ENCODE measurements at regions not wholly inside any gene's neighbourhood (a gene's known extent, or its start where the extent isn't known, plus 50 kb on each side); places are given as distances from the start of the nearest gene placed in this dataset.

DNA sequence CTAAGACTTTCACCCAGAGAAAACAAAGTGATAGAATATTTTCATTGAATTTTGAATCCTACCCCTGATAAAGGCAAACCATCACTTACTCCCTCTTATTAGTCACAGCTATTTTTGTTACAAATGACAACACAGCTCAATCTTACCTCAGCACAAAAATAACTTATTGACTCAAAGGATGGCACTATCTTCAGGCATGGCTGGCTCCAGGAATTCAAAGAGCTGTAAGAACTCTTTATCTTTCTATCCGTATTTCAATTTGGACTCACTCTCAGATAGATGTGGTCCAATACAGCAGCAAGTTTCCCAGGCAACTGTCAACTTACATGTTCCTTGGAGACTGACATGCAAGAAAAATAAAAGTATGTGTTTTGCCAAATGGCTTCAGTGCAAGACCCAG is 709.4 kb upstream of the MDGA2 start:
- CTCF ChIA-PET = no interaction called here
- no peak for TF ChIP-seq EGR2 (tag by site-specific recombination; IDR thresholded peaks at IDR 0.05; ENCODE audit: low read depth)
- Histone ChIP-seq H3K27ac (ENCODE audit: extremely low read depth, low read depth, low read length) (no peak overlapping the region), H3K4me1 (ENCODE audit: control insufficient read depth, insufficient read depth, low read length) (no peaks in the 10 kb centered on the region), H3K9me3 (ENCODE audit: control insufficient read depth, insufficient read depth, low read depth, low read length) (no peaks in the 10 kb centered on the region), H3K36me3 (ENCODE audit: control insufficient read depth in 2 of 2, insufficient read depth in 1 of 2, low read length in 2 of 2) (no peaks in the 10 kb centered on the region), H3K4me3 (ENCODE audit: low read depth, low read length) (no peak overlapping the region)
- POLR2A ChIA-PET = no interaction called here

DNA sequence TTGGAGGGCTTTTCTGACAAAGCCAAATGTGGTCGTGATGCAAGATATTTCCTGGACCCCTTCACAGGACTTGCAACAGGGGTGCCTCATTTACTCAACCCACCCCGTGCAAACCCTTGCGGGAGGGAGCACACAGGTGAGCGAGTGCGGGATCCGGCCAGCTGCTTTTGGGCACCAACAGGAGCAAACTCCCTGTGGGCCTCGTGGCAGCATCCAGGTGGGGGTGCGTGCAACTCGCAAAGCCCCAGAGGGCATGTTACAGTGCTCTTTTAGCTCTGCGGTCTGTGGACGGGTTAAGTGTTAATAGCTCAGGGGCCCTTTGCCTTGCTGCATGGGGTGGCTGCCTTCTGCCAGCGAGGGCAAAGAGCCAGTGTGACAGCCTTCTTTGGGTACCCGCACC is 707.6 kb upstream of the MDGA2 start:
- ChIA-PET CTCF (no interaction called here), POLR2A (no interaction called here)
- no peaks in the 10 kb centered on the region for H3K36me3 ChIP-seq (ENCODE audit: control insufficient read depth in 2 of 2, insufficient read depth in 1 of 2, low read length in 2 of 2)
- no peaks in the 10 kb centered on the region for H3K4me1 ChIP-seq (ENCODE audit: control insufficient read depth, insufficient read depth, low read length)
- no peak overlapping the region for H3K4me3 ChIP-seq (ENCODE audit: low read depth, low read length)
- no peaks in the 10 kb centered on the region for H3K9me3 ChIP-seq (ENCODE audit: control insufficient read depth, insufficient read depth, low read depth, low read length)
- H3K27ac ChIP-seq (ENCODE audit: extremely low read depth, low read depth, low read length) = no peak overlapping the region
- TF ChIP-seq SALL2 (tag by site-specific recombination; IDR thresholded peaks at IDR 0.05; ENCODE audit: borderline replicate concordance) = no peak
- TF ChIP-seq IKZF3 (tag by site-specific recombination; IDR thresholded peaks at IDR 0.05) = no peak
- no peak for TF ChIP-seq KLF9 (tag by site-specific recombination; IDR thresholded peaks at IDR 0.05; ENCODE audit: low read depth)
- TF ChIP-seq, protein P1, sequence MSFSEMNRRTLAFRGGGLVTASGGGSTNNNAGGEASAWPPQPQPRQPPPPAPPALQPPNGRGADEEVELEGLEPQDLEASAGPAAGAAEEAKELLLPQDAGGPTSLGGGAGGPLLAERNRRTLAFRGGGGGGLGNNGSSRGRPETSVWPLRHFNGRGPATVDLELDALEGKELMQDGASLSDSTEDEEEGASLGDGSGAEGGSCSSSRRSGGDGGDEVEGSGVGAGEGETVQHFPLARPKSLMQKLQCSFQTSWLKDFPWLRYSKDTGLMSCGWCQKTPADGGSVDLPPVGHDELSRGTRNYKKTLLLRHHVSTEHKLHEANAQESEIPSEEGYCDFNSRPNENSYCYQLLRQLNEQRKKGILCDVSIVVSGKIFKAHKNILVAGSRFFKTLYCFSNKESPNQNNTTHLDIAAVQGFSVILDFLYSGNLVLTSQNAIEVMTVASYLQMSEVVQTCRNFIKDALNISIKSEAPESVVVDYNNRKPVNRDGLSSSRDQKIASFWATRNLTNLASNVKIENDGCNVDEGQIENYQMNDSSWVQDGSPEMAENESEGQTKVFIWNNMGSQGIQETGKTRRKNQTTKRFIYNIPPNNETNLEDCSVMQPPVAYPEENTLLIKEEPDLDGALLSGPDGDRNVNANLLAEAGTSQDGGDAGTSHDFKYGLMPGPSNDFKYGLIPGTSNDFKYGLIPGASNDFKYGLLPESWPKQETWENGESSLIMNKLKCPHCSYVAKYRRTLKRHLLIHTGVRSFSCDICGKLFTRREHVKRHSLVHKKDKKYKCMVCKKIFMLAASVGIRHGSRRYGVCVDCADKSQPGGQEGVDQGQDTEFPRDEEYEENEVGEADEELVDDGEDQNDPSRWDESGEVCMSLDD (tag by site-specific recombination; IDR thresholded peaks at IDR 0.05) = no peak
- TF ChIP-seq, protein P2, sequence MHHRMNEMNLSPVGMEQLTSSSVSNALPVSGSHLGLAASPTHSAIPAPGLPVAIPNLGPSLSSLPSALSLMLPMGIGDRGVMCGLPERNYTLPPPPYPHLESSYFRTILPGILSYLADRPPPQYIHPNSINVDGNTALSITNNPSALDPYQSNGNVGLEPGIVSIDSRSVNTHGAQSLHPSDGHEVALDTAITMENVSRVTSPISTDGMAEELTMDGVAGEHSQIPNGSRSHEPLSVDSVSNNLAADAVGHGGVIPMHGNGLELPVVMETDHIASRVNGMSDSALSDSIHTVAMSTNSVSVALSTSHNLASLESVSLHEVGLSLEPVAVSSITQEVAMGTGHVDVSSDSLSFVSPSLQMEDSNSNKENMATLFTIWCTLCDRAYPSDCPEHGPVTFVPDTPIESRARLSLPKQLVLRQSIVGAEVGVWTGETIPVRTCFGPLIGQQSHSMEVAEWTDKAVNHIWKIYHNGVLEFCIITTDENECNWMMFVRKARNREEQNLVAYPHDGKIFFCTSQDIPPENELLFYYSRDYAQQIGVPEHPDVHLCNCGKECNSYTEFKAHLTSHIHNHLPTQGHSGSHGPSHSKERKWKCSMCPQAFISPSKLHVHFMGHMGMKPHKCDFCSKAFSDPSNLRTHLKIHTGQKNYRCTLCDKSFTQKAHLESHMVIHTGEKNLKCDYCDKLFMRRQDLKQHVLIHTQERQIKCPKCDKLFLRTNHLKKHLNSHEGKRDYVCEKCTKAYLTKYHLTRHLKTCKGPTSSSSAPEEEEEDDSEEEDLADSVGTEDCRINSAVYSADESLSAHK (tag by site-specific recombination; IDR thresholded peaks at IDR 0.05) = no peak
- no peak for TF ChIP-seq TCF7L2 (IDR thresholded peaks at IDR 0.05; ENCODE audit: borderline replicate concordance, low read depth, low read length)
- no peak for TF ChIP-seq ZBTB20 (tag by site-specific recombination; IDR thresholded peaks at IDR 0.05)
- TF ChIP-seq ZNF768 (tag by site-specific recombination; IDR thresholded peaks at IDR 0.05) = no peak
- TF ChIP-seq ZBTB48 (tag by site-specific recombination; IDR thresholded peaks at IDR 0.05) = no peak
- TF ChIP-seq ZNF658 (tag by site-specific recombination; IDR thresholded peaks at IDR 0.05) = no peak

DNA sequence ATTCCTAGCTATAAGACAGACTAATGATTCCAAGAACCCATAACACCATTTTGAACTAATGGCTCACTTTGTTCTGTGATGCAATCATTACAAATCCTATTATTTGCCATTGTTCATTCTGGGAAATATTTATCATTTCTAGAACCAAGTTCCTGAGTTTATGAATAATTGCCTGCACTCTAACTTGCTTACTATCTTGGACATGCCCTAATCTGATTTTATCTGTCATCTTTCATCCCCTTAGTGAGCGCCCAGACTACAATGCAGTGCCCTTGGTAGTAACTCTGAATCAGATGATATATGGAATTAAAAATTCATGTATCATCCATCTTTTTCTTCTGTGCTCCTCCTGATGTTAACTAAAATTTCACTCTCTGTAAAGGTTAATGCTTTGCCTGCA is 703.1 kb upstream of the MDGA2 start:
- CTCF ChIA-PET = no interaction called here
- POLR2A ChIA-PET = no interaction called here
- H3K27ac ChIP-seq (ENCODE audit: extremely low read depth, low read depth, low read length) = no peak overlapping the region
- no peaks in the 10 kb centered on the region for H3K36me3 ChIP-seq (ENCODE audit: control insufficient read depth in 2 of 2, insufficient read depth in 1 of 2, low read length in 2 of 2)
- H3K9me3 ChIP-seq (ENCODE audit: control insufficient read depth, insufficient read depth, low read depth, low read length) = no peaks in the 10 kb centered on the region
- no peak overlapping the region for H3K4me3 ChIP-seq (ENCODE audit: low read depth, low read length)
- H3K4me1 ChIP-seq (ENCODE audit: control insufficient read depth, insufficient read depth, low read length) = no peaks in the 10 kb centered on the region
- TF ChIP-seq ZNF146 (tag by site-specific recombination; IDR thresholded peaks at IDR 0.05) = no peak
- no peak for TF ChIP-seq ZNF624 (tag by site-specific recombination; IDR thresholded peaks at IDR 0.05)
- TF ChIP-seq, protein P3, sequence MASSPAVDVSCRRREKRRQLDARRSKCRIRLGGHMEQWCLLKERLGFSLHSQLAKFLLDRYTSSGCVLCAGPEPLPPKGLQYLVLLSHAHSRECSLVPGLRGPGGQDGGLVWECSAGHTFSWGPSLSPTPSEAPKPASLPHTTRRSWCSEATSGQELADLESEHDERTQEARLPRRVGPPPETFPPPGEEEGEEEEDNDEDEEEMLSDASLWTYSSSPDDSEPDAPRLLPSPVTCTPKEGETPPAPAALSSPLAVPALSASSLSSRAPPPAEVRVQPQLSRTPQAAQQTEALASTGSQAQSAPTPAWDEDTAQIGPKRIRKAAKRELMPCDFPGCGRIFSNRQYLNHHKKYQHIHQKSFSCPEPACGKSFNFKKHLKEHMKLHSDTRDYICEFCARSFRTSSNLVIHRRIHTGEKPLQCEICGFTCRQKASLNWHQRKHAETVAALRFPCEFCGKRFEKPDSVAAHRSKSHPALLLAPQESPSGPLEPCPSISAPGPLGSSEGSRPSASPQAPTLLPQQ (tag by site-specific recombination; IDR thresholded peaks at IDR 0.05) = no peak
- TF ChIP-seq ZNF473 (tag by site-specific recombination; IDR thresholded peaks at IDR 0.05) = no peak
